ENCODE measurements at regions not wholly inside any gene's neighbourhood (a gene's known extent, or its start where the extent isn't known, plus 50 kb on each side); places are given as distances from the start of the nearest gene placed in this dataset.

DNA sequence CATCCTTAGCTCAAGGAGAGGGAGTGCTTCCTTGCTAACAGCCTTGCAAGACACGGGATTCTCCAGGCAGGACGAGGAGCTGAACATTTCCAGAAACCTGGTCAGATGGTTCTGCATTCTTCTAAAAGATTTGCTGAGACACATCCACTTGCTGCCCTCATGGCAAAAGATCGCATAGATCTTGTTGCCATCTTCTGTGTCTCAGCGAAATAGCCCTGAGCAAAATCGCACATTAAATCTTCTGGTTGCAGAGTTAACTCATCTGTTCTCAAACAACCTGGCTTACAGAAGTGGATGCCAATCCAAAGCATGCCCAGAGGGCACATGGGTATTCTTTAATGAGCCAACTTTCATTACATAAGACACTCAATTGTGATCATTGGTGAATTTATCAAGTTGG, 167.5 kb downstream of the PRKX start:
- TF ChIP-seq, protein P1, sequence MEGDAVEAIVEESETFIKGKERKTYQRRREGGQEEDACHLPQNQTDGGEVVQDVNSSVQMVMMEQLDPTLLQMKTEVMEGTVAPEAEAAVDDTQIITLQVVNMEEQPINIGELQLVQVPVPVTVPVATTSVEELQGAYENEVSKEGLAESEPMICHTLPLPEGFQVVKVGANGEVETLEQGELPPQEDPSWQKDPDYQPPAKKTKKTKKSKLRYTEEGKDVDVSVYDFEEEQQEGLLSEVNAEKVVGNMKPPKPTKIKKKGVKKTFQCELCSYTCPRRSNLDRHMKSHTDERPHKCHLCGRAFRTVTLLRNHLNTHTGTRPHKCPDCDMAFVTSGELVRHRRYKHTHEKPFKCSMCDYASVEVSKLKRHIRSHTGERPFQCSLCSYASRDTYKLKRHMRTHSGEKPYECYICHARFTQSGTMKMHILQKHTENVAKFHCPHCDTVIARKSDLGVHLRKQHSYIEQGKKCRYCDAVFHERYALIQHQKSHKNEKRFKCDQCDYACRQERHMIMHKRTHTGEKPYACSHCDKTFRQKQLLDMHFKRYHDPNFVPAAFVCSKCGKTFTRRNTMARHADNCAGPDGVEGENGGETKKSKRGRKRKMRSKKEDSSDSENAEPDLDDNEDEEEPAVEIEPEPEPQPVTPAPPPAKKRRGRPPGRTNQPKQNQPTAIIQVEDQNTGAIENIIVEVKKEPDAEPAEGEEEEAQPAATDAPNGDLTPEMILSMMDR (IDR thresholded peaks at IDR 0.05 in 4 of 5, conservative IDR thresholded peaks at IDR 0.05 in 1 of 5) = no peak
- TF ChIP-seq POLR2A (IDR thresholded peaks at IDR 0.05) = no peak

Data from gastrocnemius medialis (tissue), 4 donors.